ENCODE measurements at regions not wholly inside any gene's neighbourhood (a gene's known extent, or its start where the extent isn't known, plus 50 kb on each side); places are given as distances from the start of the nearest gene placed in this dataset.
"Not testable (repeated sequence)": the region's sequence is repeated elsewhere in the genome, so short reads cannot be mapped to it uniquely, and the experiment has no call there.

DNA sequence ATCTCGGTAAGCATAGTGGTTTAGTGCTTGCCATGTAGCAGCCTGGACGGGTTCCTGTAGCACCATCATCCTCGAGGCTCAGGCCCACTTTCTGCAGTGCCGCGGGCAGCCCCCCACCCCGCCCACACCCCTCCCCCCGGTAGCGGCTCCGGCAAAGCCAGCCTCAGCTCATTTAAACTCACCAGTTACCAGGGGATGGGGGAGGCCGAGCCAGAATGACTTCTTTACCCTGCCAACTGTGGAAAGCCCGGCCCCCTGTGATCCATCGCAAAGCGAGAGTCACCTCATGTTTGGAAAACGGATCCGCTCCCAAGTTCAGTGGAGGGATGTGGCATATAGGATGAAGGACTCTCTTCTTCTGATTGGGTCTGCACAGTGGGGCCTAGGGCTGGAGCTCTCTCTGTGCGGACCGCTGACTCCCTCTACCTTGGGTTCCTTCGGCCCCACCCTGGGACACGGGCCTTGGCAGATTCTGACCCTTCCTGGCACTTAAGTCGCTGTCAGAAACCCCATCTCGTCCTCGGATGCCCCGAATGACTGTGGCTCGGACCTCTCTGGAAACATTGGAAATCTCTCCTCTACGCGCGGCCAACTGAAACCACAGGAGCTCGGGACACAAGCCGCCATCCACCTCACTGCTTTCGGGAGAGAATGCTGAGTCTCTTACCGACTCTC, 337.8 kb upstream of the DEFB115 start:
- Histone ChIP-seq H3K27ac (no peak overlapping the region), H3K27me3 (replicated peaks) (no peaks in the 10 kb centered on the region), H3K4me3 (ENCODE audit: low read depth, low read length) (no peak overlapping the region), H3K36me3 (replicated peaks) (no peaks in the 10 kb centered on the region)
- in situ Hi-C loops (cut with HindIII; ENCODE audit: low pct_ligation_motif_present, low sequenced_read_pairs) = no loop called here
- no peak for DNase-seq
- TF ChIP-seq CTCF (IDR thresholded peaks at IDR 0.05; ENCODE audit: low read depth, low read length, missing control alignments) = no peak

DNA sequence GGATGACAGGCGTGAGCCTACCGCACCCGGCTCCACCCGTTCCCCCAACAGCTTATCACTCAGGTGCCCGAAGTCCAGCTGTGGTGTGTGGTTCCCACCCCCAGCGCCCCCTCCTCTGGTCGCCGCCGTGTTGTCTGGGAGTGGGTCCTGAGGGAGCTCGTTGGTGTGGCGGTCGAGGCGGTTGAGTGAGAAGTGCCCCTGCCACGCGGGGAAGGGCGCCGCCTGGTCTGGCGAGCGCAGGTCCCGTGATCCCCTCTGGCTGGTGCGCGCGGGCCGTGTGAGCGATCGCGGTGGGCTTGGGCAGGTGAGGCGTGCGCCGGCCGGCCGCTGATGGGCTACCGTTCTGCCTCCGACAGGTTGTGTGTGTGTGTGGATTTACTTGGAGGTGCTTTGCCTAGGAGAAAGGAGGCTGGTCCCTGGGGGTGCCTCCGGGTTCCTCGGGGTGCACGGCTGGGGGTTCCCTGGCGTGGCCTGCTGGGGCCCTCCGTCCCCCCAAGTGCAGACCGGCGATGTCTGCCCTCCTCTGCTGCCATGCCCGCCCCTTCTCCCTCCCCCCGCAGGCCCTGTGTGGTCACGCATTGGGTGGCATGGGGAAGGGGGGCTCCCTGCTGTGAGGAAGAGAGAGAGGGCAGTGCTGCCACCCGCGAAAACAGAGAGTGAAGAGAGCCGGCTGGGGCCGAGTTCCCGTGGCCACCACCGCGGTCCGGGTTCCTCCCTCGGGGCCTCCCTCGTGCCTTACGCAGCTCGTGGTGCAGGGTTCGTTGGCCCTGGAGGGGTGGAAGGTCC, 336.0 kb upstream of the DEFB115 start:
- no peak for TF ChIP-seq CTCF (IDR thresholded peaks at IDR 0.05; ENCODE audit: low read depth, low read length, missing control alignments)
- H3K4me3 ChIP-seq (ENCODE audit: low read depth, low read length) = no peak overlapping the region
- no peak overlapping the region for H3K27ac ChIP-seq
- in situ Hi-C loops (cut with HindIII; ENCODE audit: low pct_ligation_motif_present, low sequenced_read_pairs) = no loop called here
- no peaks in the 10 kb centered on the region for H3K36me3 ChIP-seq (replicated peaks)
- no peaks in the 10 kb centered on the region for H3K27me3 ChIP-seq (replicated peaks)
- no peak for DNase-seq

DNA sequence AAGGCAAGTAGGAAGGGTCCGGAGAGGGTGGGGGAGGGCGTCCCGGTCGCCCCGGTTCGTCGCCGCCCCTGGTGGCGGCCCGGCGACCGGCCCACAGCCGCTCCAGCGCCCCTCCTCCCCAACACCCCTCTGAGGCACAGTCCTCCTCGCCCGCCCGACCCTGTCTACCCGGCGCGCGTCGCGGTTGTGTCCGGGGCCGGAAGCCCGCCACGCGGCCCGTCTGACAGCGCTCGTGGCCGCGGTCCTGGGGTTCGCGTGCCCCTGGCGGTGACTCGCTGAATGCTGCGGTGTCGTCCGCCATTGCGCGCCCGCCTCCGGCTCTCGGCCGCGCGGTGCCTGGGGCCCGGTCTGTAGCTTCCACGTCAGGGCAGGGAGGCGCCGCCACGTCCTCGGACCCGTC, 335.3 kb upstream of the DEFB115 start:
- no peak overlapping the region for H3K4me3 ChIP-seq (ENCODE audit: low read depth, low read length)
- in situ Hi-C loops (cut with HindIII; ENCODE audit: low pct_ligation_motif_present, low sequenced_read_pairs) = no loop called here
- no peak for TF ChIP-seq CTCF (IDR thresholded peaks at IDR 0.05; ENCODE audit: low read depth, low read length, missing control alignments)
- no peak overlapping the region for H3K27ac ChIP-seq
- H3K36me3 ChIP-seq (replicated peaks) = no peaks in the 10 kb centered on the region
- H3K27me3 ChIP-seq (replicated peaks) = no peaks in the 10 kb centered on the region
- DNase-seq = no peak

DNA sequence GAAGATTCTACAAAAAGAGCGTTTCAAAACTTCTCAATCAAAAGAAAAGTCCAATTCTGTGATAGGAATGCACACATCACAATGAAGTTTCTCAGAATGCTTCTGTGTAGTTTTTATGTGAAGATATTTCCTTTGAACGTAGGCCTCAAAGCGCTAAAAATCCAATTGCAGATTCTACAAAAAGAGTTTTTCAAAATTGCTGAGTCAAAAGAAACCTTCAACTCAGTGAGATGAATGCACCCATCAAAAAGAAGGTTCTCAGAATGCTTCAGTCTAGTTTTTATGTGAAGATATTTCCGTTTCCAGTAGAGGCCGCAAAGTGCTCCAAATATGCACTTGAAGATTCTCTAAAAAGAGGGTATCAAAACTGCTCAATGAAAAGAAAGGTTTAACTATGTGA, 319.7 kb upstream of the DEFB115 start:
- TF ChIP-seq CTCF (IDR thresholded peaks at IDR 0.05; ENCODE audit: low read depth, low read length, missing control alignments) = no peak
- DNase-seq = no peak
- in situ Hi-C loops (cut with HindIII; ENCODE audit: low pct_ligation_motif_present, low sequenced_read_pairs) = no loop called here
- no peak overlapping the region for H3K27ac ChIP-seq
- no peak overlapping the region for H3K4me3 ChIP-seq (ENCODE audit: low read depth, low read length)
- no peaks in the 10 kb centered on the region for H3K27me3 ChIP-seq (replicated peaks)
- no peaks in the 10 kb centered on the region for H3K36me3 ChIP-seq (replicated peaks)

GRCh38 chr20:30949761-30950160, 307.7 kb upstream of the DEFB115 start:
- Histone ChIP-seq H3K4me3 (ENCODE audit: low read depth, low read length) (no peak overlapping the region), H3K27me3 (replicated peaks) (no peaks in the 10 kb centered on the region), H3K36me3 (replicated peaks) (no peaks in the 10 kb centered on the region), H3K27ac (no peak overlapping the region)
- DNase-seq = no peak
- in situ Hi-C loops (cut with HindIII; ENCODE audit: low pct_ligation_motif_present, low sequenced_read_pairs) = no loop called here
- TF ChIP-seq CTCF (IDR thresholded peaks at IDR 0.05; ENCODE audit: low read depth, low read length, missing control alignments) = no peak

DNA sequence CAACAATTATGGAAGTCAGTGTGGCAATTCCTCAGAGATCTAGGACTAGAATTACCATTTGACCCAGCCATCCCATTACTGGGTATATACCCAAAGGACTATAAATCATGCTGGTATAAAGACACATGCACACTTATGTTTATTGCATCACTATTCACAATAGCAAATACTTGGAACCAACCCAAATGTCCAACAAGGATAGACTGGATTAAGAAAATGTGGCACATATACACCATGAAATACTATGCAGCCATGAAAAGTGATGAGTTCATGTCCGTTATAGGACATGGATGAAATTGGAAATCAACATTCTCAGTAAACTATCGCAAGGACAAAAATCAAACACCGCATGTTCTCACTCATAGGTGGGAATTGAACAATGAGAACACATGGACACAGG, 306.4 kb upstream of the DEFB115 start:
- H3K36me3 ChIP-seq (replicated peaks); H3K27ac ChIP-seq; in situ Hi-C loops (cut with HindIII; ENCODE audit: low pct_ligation_motif_present, low sequenced_read_pairs); DNase-seq; H3K4me3 ChIP-seq (ENCODE audit: low read depth, low read length); H3K27me3 ChIP-seq (replicated peaks): not testable (repeated sequence)

DNA sequence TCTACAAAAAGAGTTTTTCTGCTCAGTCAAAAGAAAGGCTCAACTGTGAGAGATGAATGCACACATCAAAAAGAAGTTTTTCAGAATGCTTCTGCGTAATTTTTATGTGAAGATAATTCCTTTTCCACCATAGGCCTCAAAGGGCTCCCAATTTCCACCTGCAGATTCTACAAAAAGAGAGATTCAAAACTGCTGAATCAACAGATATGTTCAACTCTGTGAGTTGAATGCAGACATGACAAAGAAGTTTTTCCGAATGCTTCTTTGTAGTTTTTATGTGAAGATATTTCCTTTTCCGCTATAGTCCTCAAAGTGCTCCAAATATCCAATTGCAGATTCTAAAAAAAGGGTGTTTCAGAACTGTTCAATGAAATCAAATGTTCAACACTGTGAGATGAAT, 300.8 kb upstream of the DEFB115 start:
- H3K4me3 ChIP-seq (ENCODE audit: low read depth, low read length); H3K36me3 ChIP-seq (replicated peaks); DNase-seq; H3K27ac ChIP-seq; H3K27me3 ChIP-seq (replicated peaks); in situ Hi-C loops (cut with HindIII; ENCODE audit: low pct_ligation_motif_present, low sequenced_read_pairs): not testable (repeated sequence)

- H3K36me3 ChIP-seq (replicated peaks); DNase-seq; in situ Hi-C loops (cut with HindIII; ENCODE audit: low pct_ligation_motif_present, low sequenced_read_pairs); H3K4me3 ChIP-seq (ENCODE audit: low read depth, low read length); H3K27me3 ChIP-seq (replicated peaks); H3K27ac ChIP-seq: not testable (repeated sequence)
Observed at GRCh38 chr20:30959208-30959607, 298.3 kb upstream of the DEFB115 start.
